BLaER1 treated with 17β-estradiol and CSF1 and Interleukin-3, amounts not matched to agents 10 nM and 100 nM (cell line): ENCODE measurements at regions not wholly inside any gene's neighbourhood (a gene's known extent, or its start where the extent isn't known, plus 50 kb on each side); places are given as distances from the start of the nearest gene placed in this dataset.

Experiments
- H3K27ac ChIP-seq, 11 experiments: shearing (Covaris generic); formaldehyde crosslinking; 2 replicates each; pipeline ENCODE4 v1.8.1; 2022
- H3K27me3 ChIP-seq, 11 experiments: shearing (Covaris generic); formaldehyde crosslinking; 2 replicates each; pipeline ENCODE4 v1.8.1; 2022
- H3K36me3 ChIP-seq, 11 experiments: shearing (Covaris generic); formaldehyde crosslinking; 2 replicates each; pipeline ENCODE4 v1.8.1; 2022
- H3K4me1 ChIP-seq, 10 experiments: shearing (Covaris generic); formaldehyde crosslinking; 2 replicates each; pipeline ENCODE4 v1.8.1; 2022
- H3K4me2 ChIP-seq, 11 experiments: shearing (Covaris generic); formaldehyde crosslinking; 2 replicates each; pipeline ENCODE4 v1.8.1; 2022
- H3K4me3 ChIP-seq, 10 experiments: shearing (Covaris generic); formaldehyde crosslinking; 2 replicates each; pipeline ENCODE4 v1.8.1; 2022
- H3K9ac ChIP-seq, 11 experiments: shearing (Covaris generic); formaldehyde crosslinking; 2 replicates each; pipeline ENCODE4 v1.8.1; 2022
- H3K9me3 ChIP-seq, 11 experiments: shearing (Covaris generic); formaldehyde crosslinking; replicated peaks in 1 of 11; 2 replicates each; pipeline ENCODE4 v1.8.1; 2022
- H4K20me1 ChIP-seq, 11 experiments: shearing (Covaris generic); formaldehyde crosslinking; 2 replicates each; pipeline ENCODE4 v1.8.1; 2022
- Cebpa-rat ChIP-seq, 11 experiments: shearing (Covaris generic); IDR thresholded peaks; 2 replicates each; pipeline ENCODE4 v1.8.1; 2022

GRCh38 chr4:180769791-180770190 is 1473.4 kb upstream of the TENM3 start:
- Histone ChIP-seq H3K27ac (no peak overlapping the region), H3K9ac (no peak overlapping the region), H3K9me3 (no peaks in the 10 kb centered on the region)

GRCh38 chr4:180770265-180770664 is 1472.9 kb upstream of the TENM3 start:
- Histone ChIP-seq H3K9me3 (no peaks in the 10 kb centered on the region), H3K9ac (no peak overlapping the region), H3K27me3 (no peaks in the 10 kb centered on the region), H3K4me3 (no peak overlapping the region), H4K20me1 (no peaks in the 10 kb centered on the region), H3K4me2 (no peak overlapping the region), H3K36me3 (no peaks in the 10 kb centered on the region), H3K27ac (no peak overlapping the region), H3K4me1 (peaks cover 0 to 4% (median 0%) of the 10 kb centered on the region in 10 experiments; a peak in 1 of 20 replicates)
- no peak for TF ChIP-seq Cebpa-rat (IDR thresholded peaks at IDR 0.05)

More at GRCh38 chr4:180769791-180770190, 1473.4 kb upstream of the TENM3 start:
- Histone ChIP-seq H3K4me3 (no peak overlapping the region), H4K20me1 (no peaks in the 10 kb centered on the region), H3K4me1 (peaks cover 0 to 4% (median 0%) of the 10 kb centered on the region in 10 experiments; a peak in 1 of 20 replicates), H3K27me3 (no peaks in the 10 kb centered on the region), H3K4me2 (no peak overlapping the region), H3K36me3 (no peaks in the 10 kb centered on the region)
- no peak for TF ChIP-seq Cebpa-rat (IDR thresholded peaks at IDR 0.05)

GRCh38 chr4:180784940-180785339 is 1458.3 kb upstream of the TENM3 start:
- Histone ChIP-seq H3K27ac (no peak overlapping the region), H3K9ac (no peak overlapping the region), H3K4me1 (no peaks in the 10 kb centered on the region), H3K4me3 (no peak overlapping the region), H4K20me1 (no peaks in the 10 kb centered on the region), H3K36me3 (no peaks in the 10 kb centered on the region), H3K9me3 (no peaks in the 10 kb centered on the region), H3K4me2 (no peak overlapping the region), H3K27me3 (no peaks in the 10 kb centered on the region)
- no peak for TF ChIP-seq Cebpa-rat (IDR thresholded peaks at IDR 0.05)

- Histone ChIP-seq H3K9me3 (no peaks in the 10 kb centered on the region), H3K4me3 (no peak overlapping the region), H3K36me3 (no peaks in the 10 kb centered on the region), H3K27me3 (no peaks in the 10 kb centered on the region), H3K27ac (no peak overlapping the region), H3K9ac (no peak overlapping the region), H3K4me1 (peaks cover 0 to 9% (median 0%) of the 10 kb centered on the region in 10 experiments; a peak in 4 of 20 replicates), H3K4me2 (no peak overlapping the region), H4K20me1 (no peaks in the 10 kb centered on the region)
- no peak for TF ChIP-seq Cebpa-rat (IDR thresholded peaks at IDR 0.05)
Observed at GRCh38 chr4:180788729-180789128, 1454.5 kb upstream of the TENM3 start.

- H3K9ac ChIP-seq = no peak overlapping the region
- no peaks in the 10 kb centered on the region for H4K20me1 ChIP-seq
- H3K4me2 ChIP-seq = no peak overlapping the region
- no peak for TF ChIP-seq Cebpa-rat (IDR thresholded peaks at IDR 0.05)
- H3K9me3 ChIP-seq = no peaks in the 10 kb centered on the region
- no peaks in the 10 kb centered on the region for H3K36me3 ChIP-seq
- H3K4me1 ChIP-seq = peaks cover 0 to 19% (median 5%) of the 10 kb centered on the region in 10 experiments; a peak in 9 of 20 replicates
- H3K4me3 ChIP-seq = no peak overlapping the region
- H3K27me3 ChIP-seq = no peaks in the 10 kb centered on the region
- H3K27ac ChIP-seq = no peak overlapping the region
Observed at GRCh38 chr4:180789929-180790328, 1453.3 kb upstream of the TENM3 start.

GRCh38 chr4:180790471-180790870 is 1452.7 kb upstream of the TENM3 start:
- Histone ChIP-seq H4K20me1 (no peaks in the 10 kb centered on the region), H3K9me3 (no peaks in the 10 kb centered on the region), H3K4me3 (no peak overlapping the region), H3K4me2 (no peak overlapping the region), H3K4me1 (peaks cover 0 to 21% (median 5%) of the 10 kb centered on the region in 10 experiments; a peak in 9 of 20 replicates), H3K9ac (no peak overlapping the region), H3K27me3 (no peaks in the 10 kb centered on the region), H3K27ac (no peak overlapping the region), H3K36me3 (no peaks in the 10 kb centered on the region)
- TF ChIP-seq Cebpa-rat (IDR thresholded peaks at IDR 0.05) = no peak

- H3K27me3 ChIP-seq = no peaks in the 10 kb centered on the region
- peak overlapping the region in 2 of 11 experiments; percentile 25 to 52; a peak in 4 of 22 replicates for H3K4me2 ChIP-seq
- no peak for TF ChIP-seq Cebpa-rat (IDR thresholded peaks at IDR 0.05)
- no peaks in the 10 kb centered on the region for H3K36me3 ChIP-seq
- H3K27ac ChIP-seq = no peak overlapping the region
- H3K4me3 ChIP-seq = no peak overlapping the region
- H3K4me1 ChIP-seq = peaks cover 0 to 21% (median 6%) of the 10 kb centered on the region in 10 experiments; a peak in 12 of 20 replicates
- H3K9ac ChIP-seq = no peak overlapping the region
- no peaks in the 10 kb centered on the region for H4K20me1 ChIP-seq
- peaks cover 0 to 15% (median 0%) of the 10 kb centered on the region in 11 experiments; a peak in 5 of 22 replicates for H3K9me3 ChIP-seq
Observed at GRCh38 chr4:180792541-180792940, 1450.7 kb upstream of the TENM3 start.

GRCh38 chr4:180794333-180794732 is 1448.9 kb upstream of the TENM3 start:
- peak overlapping the region in 2 of 11 experiments; percentile 16 to 52; a peak in 2 of 22 replicates for H3K27ac ChIP-seq
- H3K36me3 ChIP-seq = no peaks in the 10 kb centered on the region
- H4K20me1 ChIP-seq = no peaks in the 10 kb centered on the region
- H3K9me3 ChIP-seq = peaks cover 0 to 15% (median 0%) of the 10 kb centered on the region in 11 experiments; a peak in 5 of 22 replicates
- TF ChIP-seq Cebpa-rat (IDR thresholded peaks at IDR 0.05) = no peak
- H3K4me3 ChIP-seq = no peak overlapping the region
- H3K4me1 ChIP-seq = peaks cover 0 to 21% (median 6%) of the 10 kb centered on the region in 10 experiments; a peak in 12 of 20 replicates
- H3K27me3 ChIP-seq = no peaks in the 10 kb centered on the region
- H3K9ac ChIP-seq = no peak overlapping the region
- H3K4me2 ChIP-seq = peak overlapping the region in 5 of 11 experiments; percentile 15 to 51 (median 33); a peak in 4 of 22 replicates

- Histone ChIP-seq H3K9me3 (peaks cover 0 to 15% (median 0%) of the 10 kb centered on the region in 11 experiments; a peak in 5 of 22 replicates), H3K4me1 (peaks cover 0 to 15% (median 6%) of the 10 kb centered on the region in 10 experiments; a peak in 12 of 20 replicates), H3K4me3 (no peak overlapping the region), H3K9ac (no peak overlapping the region), H3K27me3 (no peaks in the 10 kb centered on the region), H3K36me3 (no peaks in the 10 kb centered on the region), H4K20me1 (no peaks in the 10 kb centered on the region), H3K4me2 (peak overlapping the region in 1 of 11 experiments; percentile 5; a peak in 1 of 22 replicates), H3K27ac (no peak overlapping the region)
- TF ChIP-seq Cebpa-rat (IDR thresholded peaks at IDR 0.05) = no peak
Observed at GRCh38 chr4:180798036-180798577, 1445.1 kb upstream of the TENM3 start.

GRCh38 chr4:180799798-180800197 is 1443.4 kb upstream of the TENM3 start:
- TF ChIP-seq Cebpa-rat (IDR thresholded peaks at IDR 0.05) = no peak
- no peak overlapping the region for H3K4me3 ChIP-seq
- no peaks in the 10 kb centered on the region for H4K20me1 ChIP-seq
- peaks cover 0 to 15% (median 0%) of the 10 kb centered on the region in 11 experiments; a peak in 5 of 22 replicates for H3K9me3 ChIP-seq
- no peak overlapping the region for H3K9ac ChIP-seq
- peaks cover 0 to 6% (median 1%) of the 10 kb centered on the region in 10 experiments; a peak in 10 of 20 replicates for H3K4me1 ChIP-seq
- no peak overlapping the region for H3K27ac ChIP-seq
- H3K36me3 ChIP-seq = no peaks in the 10 kb centered on the region
- no peak overlapping the region for H3K4me2 ChIP-seq
- no peaks in the 10 kb centered on the region for H3K27me3 ChIP-seq
